ENCODE measurements at regions not wholly inside any gene's neighbourhood (a gene's known extent, or its start where the extent isn't known, plus 50 kb on each side); places are given as distances from the start of the nearest gene placed in this dataset.

- no peak for TF ChIP-seq CTCF (IDR thresholded peaks at IDR 0.05)
- DNase-seq: no peak
- Histone ChIP-seq H3K27ac (no peak overlapping the region), H3K4me3 (no peak overlapping the region), H3K27me3 (no peaks in the 10 kb centered on the region), H3K9me3 (no peaks in the 10 kb centered on the region), H3K36me3 (no peaks in the 10 kb centered on the region), H3K4me1 (no peaks in the 10 kb centered on the region)
- intact Hi-C loops (cut with DNase I; ENCODE audit: low total_unique reads): no loop called here
Measured at GRCh38 chr6:168232528-168232927, 87.0 kb downstream of the DACT2 start.

GRCh38 chr6:168232062-168232461 lies 87.5 kb downstream of the DACT2 start:
- Histone ChIP-seq H3K27me3 (no peaks in the 10 kb centered on the region), H3K4me1 (no peaks in the 10 kb centered on the region), H3K9me3 (no peaks in the 10 kb centered on the region), H3K27ac (no peak overlapping the region), H3K4me3 (no peak overlapping the region), H3K36me3 (no peaks in the 10 kb centered on the region)
- intact Hi-C loops (cut with DNase I; ENCODE audit: low total_unique reads): no loop called here
- DNase-seq: no peak
- TF ChIP-seq CTCF (IDR thresholded peaks at IDR 0.05): no peak

GRCh38 chr6:168231393-168231957 lies 88.1 kb downstream of the DACT2 start:
- no peak for TF ChIP-seq CTCF (IDR thresholded peaks at IDR 0.05)
- Histone ChIP-seq H3K27me3 (no peaks in the 10 kb centered on the region), H3K36me3 (no peaks in the 10 kb centered on the region), H3K4me1 (peaks cover 0 to 3% (median 1%) of the 10 kb centered on the region in 4 donors), H3K27ac (no peak overlapping the region), H3K4me3 (no peak overlapping the region), H3K9me3 (no peaks in the 10 kb centered on the region)
- no peak for DNase-seq
- intact Hi-C loops (cut with DNase I; ENCODE audit: low total_unique reads): no loop called here

- TF ChIP-seq CTCF (IDR thresholded peaks at IDR 0.05): no peak
- no peaks in the 10 kb centered on the region for H3K36me3 ChIP-seq
- H3K27me3 ChIP-seq: no peaks in the 10 kb centered on the region
- no peak overlapping the region for H3K27ac ChIP-seq
- H3K4me3 ChIP-seq: no peak overlapping the region
- peaks cover 0 to 15% (median 9%) of the 10 kb centered on the region in 4 donors for H3K4me1 ChIP-seq
- intact Hi-C loops (cut with DNase I; ENCODE audit: low total_unique reads): no loop called here
- DNase-seq: no peak
- no peaks in the 10 kb centered on the region for H3K9me3 ChIP-seq
Measured at GRCh38 chr6:168229368-168229752, 90.2 kb downstream of the DACT2 start.

- intact Hi-C loops (cut with DNase I; ENCODE audit: low total_unique reads): no loop called here
- Histone ChIP-seq H3K36me3 (no peaks in the 10 kb centered on the region), H3K4me3 (no peak overlapping the region), H3K27me3 (no peaks in the 10 kb centered on the region), H3K4me1 (peaks cover 0 to 15% (median 9%) of the 10 kb centered on the region in 4 donors), H3K9me3 (no peaks in the 10 kb centered on the region), H3K27ac (no peak overlapping the region)
- TF ChIP-seq CTCF (IDR thresholded peaks at IDR 0.05): no peak
- DNase-seq: no peak
Measured at GRCh38 chr6:168228676-168229367, 90.8 kb downstream of the DACT2 start.
